ENCODE measurements at regions not wholly inside any gene's neighbourhood (a gene's known extent, or its start where the extent isn't known, plus 50 kb on each side); places are given as distances from the start of the nearest gene placed in this dataset.

DNA sequence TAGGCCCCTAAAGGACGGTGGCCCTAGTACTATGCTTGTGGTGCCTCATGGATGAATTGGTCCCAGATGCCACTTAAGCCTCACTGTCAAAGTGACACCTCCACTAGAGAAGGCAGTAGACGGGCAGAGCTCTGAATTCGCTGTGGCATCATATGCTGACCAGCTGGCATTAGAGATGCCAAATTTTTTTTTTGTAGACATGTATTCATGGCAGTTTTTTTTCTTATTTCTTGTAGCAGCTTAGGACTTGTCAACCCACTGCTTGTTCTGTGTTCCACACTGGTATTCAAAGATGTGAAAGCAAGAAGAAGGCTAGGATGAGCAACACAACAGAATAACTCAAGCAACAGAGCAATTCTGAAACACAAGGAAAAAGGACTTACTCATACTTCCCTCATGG, 212.5 kb downstream of the DLEU7 start:
- no peak for ATAC-seq
- no peak for TF ChIP-seq TOX (CRISPR knock-in tag; IDR thresholded peaks at IDR 0.05; ENCODE audit: borderline replicate concordance)
- TF ChIP-seq ZNF565 (CRISPR knock-in tag; conservative IDR thresholded peaks at IDR 0.05; ENCODE audit: low read depth), result no peak
- no peak for TF ChIP-seq PPARA (CRISPR knock-in tag; IDR thresholded peaks at IDR 0.05; ENCODE audit: borderline replicate concordance)
- TF ChIP-seq ZNF70 (CRISPR knock-in tag; IDR thresholded peaks at IDR 0.05), result no peak

DNA sequence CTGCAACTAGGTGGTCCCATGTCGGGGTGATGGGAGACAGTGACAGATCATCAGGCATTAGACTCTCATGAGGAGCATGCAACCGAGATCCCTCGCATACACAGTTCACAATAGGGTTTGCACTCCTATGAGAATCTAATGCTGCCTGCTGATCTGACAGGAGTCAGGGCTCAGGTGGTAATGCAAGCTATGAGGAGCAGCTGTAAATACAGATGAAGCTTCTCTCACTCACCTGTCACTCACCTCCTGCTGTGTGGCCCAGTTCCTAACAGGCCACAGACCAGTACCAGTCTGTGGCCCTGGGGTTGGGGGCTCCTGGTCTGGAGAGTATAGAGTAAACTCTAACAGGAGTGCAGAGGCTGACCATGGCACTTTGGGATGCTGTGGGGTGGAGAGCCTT, 209.2 kb downstream of the DLEU7 start:
- ATAC-seq, result no peak
- TF ChIP-seq, protein P1, sequence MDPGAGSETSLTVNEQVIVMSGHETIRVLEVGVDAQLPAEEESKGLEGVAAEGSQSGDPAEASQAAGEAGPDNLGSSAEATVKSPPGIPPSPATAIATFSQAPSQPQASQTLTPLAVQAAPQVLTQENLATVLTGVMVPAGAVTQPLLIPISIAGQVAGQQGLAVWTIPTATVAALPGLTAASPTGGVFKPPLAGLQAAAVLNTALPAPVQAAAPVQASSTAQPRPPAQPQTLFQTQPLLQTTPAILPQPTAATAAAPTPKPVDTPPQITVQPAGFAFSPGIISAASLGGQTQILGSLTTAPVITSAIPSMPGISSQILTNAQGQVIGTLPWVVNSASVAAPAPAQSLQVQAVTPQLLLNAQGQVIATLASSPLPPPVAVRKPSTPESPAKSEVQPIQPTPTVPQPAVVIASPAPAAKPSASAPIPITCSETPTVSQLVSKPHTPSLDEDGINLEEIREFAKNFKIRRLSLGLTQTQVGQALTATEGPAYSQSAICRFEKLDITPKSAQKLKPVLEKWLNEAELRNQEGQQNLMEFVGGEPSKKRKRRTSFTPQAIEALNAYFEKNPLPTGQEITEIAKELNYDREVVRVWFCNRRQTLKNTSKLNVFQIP (CRISPR knock-in tag; IDR thresholded peaks at IDR 0.05; ENCODE audit: borderline replicate concordance, low read depth), result no peak
- TF ChIP-seq OSR1 (CRISPR knock-in tag; IDR thresholded peaks at IDR 0.05) (no peak), ZNF8 (CRISPR knock-in tag; IDR thresholded peaks at IDR 0.05) (no peak), ZFP3 (CRISPR knock-in tag; IDR thresholded peaks at IDR 0.05) (no peak), RARB (CRISPR knock-in tag; IDR thresholded peaks at IDR 0.05) (no peak), ZNF565 (CRISPR knock-in tag; conservative IDR thresholded peaks at IDR 0.05; ENCODE audit: low read depth) (no peak), ZNF70 (CRISPR knock-in tag; IDR thresholded peaks at IDR 0.05) (no peak), SNAI2 (CRISPR knock-in tag; IDR thresholded peaks at IDR 0.05) (no peak), CSDC2 (CRISPR knock-in tag; IDR thresholded peaks at IDR 0.05) (no peak), TCF4 (CRISPR knock-in tag; IDR thresholded peaks at IDR 0.05; ENCODE audit: borderline replicate concordance) (no peak)

DNA sequence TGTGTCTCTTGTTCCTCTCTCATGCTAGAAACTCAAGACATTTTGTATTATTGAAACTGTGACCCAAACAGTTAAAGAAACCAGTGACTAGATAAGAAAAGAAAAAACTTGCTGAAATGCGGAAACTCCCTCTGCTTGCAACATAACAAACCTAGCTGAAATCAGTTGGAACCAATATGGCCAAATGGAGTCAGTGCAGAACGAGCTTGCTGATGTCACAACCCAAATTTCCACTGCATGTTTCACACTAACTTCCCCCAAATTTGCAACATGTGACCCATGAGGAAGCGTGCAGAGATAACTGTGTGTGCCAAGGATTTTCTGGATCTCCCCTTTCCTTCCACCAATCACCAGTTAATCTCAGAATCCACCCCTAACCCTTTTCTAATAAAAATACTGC, 208.0 kb downstream of the DLEU7 start:
- TF ChIP-seq ARNTL (CRISPR knock-in tag; IDR thresholded peaks at IDR 0.05; ENCODE audit: borderline replicate concordance, low read depth), result no peak
- no peak for TF ChIP-seq RARB (CRISPR knock-in tag; IDR thresholded peaks at IDR 0.05)
- no peak for TF ChIP-seq ZC3H10 (CRISPR knock-in tag; IDR thresholded peaks at IDR 0.05)
- TF ChIP-seq ESRRG (CRISPR knock-in tag; IDR thresholded peaks at IDR 0.05), result no peak
- TF ChIP-seq TOX (CRISPR knock-in tag; IDR thresholded peaks at IDR 0.05; ENCODE audit: borderline replicate concordance), result no peak
- TF ChIP-seq OSR1 (CRISPR knock-in tag; IDR thresholded peaks at IDR 0.05), result no peak
- TF ChIP-seq ISL1 (CRISPR knock-in tag; IDR thresholded peaks at IDR 0.05), result no peak
- TF ChIP-seq PATZ1 (CRISPR knock-in tag; IDR thresholded peaks at IDR 0.05; ENCODE audit: borderline replicate concordance), result no peak
- TF ChIP-seq, protein P2, sequence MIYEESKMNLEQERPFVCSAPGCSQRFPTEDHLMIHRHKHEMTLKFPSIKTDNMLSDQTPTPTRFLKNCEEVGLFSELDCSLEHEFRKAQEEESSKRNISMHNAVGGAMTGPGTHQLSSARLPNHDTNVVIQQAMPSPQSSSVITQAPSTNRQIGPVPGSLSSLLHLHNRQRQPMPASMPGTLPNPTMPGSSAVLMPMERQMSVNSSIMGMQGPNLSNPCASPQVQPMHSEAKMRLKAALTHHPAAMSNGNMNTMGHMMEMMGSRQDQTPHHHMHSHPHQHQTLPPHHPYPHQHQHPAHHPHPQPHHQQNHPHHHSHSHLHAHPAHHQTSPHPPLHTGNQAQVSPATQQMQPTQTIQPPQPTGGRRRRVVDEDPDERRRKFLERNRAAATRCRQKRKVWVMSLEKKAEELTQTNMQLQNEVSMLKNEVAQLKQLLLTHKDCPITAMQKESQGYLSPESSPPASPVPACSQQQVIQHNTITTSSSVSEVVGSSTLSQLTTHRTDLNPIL (CRISPR knock-in tag; IDR thresholded peaks at IDR 0.05; ENCODE audit: low read depth), result no peak
- no peak for TF ChIP-seq TCF4 (CRISPR knock-in tag; IDR thresholded peaks at IDR 0.05; ENCODE audit: borderline replicate concordance)
- TF ChIP-seq, protein P3, sequence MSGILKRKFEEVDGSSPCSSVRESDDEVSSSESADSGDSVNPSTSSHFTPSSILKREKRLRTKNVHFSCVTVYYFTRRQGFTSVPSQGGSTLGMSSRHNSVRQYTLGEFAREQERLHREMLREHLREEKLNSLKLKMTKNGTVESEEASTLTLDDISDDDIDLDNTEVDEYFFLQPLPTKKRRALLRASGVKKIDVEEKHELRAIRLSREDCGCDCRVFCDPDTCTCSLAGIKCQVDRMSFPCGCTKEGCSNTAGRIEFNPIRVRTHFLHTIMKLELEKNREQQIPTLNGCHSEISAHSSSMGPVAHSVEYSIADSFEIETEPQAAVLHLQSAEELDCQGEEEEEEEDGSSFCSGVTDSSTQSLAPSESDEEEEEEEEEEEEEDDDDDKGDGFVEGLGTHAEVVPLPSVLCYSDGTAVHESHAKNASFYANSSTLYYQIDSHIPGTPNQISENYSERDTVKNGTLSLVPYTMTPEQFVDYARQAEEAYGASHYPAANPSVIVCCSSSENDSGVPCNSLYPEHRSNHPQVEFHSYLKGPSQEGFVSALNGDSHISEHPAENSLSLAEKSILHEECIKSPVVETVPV (CRISPR knock-in tag; IDR thresholded peaks at IDR 0.05), result no peak
- ATAC-seq, result no peak

GRCh38 chr13:50636007-50636704, 207.3 kb downstream of the DLEU7 start:
- ATAC-seq, result no peak
- TF ChIP-seq TSHZ2 (CRISPR knock-in tag; IDR thresholded peaks at IDR 0.05) (no peak), ZFP30 (CRISPR knock-in tag; IDR thresholded peaks at IDR 0.05) (no peak), ISL1 (CRISPR knock-in tag; IDR thresholded peaks at IDR 0.05) (no peak), ZNF565 (CRISPR knock-in tag; conservative IDR thresholded peaks at IDR 0.05; ENCODE audit: low read depth) (no peak), BACH2 (CRISPR knock-in tag; IDR thresholded peaks at IDR 0.05; ENCODE audit: borderline replicate concordance) (no peak), ZC3H10 (CRISPR knock-in tag; IDR thresholded peaks at IDR 0.05) (no peak), ESRRG (CRISPR knock-in tag; IDR thresholded peaks at IDR 0.05) (no peak), CSDC2 (CRISPR knock-in tag; IDR thresholded peaks at IDR 0.05) (no peak), RARB (CRISPR knock-in tag; IDR thresholded peaks at IDR 0.05) (no peak), PATZ1 (CRISPR knock-in tag; IDR thresholded peaks at IDR 0.05; ENCODE audit: borderline replicate concordance) (no peak), PPARA (CRISPR knock-in tag; IDR thresholded peaks at IDR 0.05; ENCODE audit: borderline replicate concordance) (no peak), ZNF8 (CRISPR knock-in tag; IDR thresholded peaks at IDR 0.05) (no peak), ZFP3 (CRISPR knock-in tag; IDR thresholded peaks at IDR 0.05) (no peak)
- TF ChIP-seq, protein P1 (CRISPR knock-in tag; IDR thresholded peaks at IDR 0.05; ENCODE audit: borderline replicate concordance, low read depth), result no peak

All from SK-N-SH treated with all-trans-retinoic acid at 6 μM for 48 hours (cell line).